Activated CD8-positive, alpha-beta T cell treated with anti-CD3 and anti-CD28 coated beads for 36 hours (primary cell): ENCODE measurements at regions not wholly inside any gene's neighbourhood (a gene's known extent, or its start where the extent isn't known, plus 50 kb on each side); places are given as distances from the start of the nearest gene placed in this dataset.
"Not testable (repeated sequence)": the region's sequence is repeated elsewhere in the genome, so short reads cannot be mapped to it uniquely, and the experiment has no call there.

Experiments
- ATAC-seq: fragments of 200-7000 bp; cut with Tn5 transposase; one replicate; pipeline ENCODE4 v1.10.0; 2021; ENCODE audit warnings: mild to moderate bottlenecking, moderate library complexity
- CTCF ChIA-PET: fragments of 350-600 bp; sonication (Branson Sonifier 250); formaldehyde crosslinking; loops from one replicate; lab custom pipeline; 2021; ENCODE audit warnings: antibody characterized with exemption; lab: Charles Lee
- POLR2A ChIA-PET: fragments of 350-600 bp; sonication (Branson Sonifier 250); formaldehyde crosslinking; loops from one replicate; lab custom pipeline; 2021; ENCODE audit warnings: antibody characterized with exemption; lab: Charles Lee
- DNase-seq: peaks from one replicate; pipeline ENCODE4 v3.0.0-alpha.2; 2020
- H3K27ac Mint-ChIP-seq: one replicate; pipeline ENCODE4 v1.8.0; 2021; ENCODE audit warnings: mild to moderate bottlenecking, mixed read lengths
- H3K27me3 Mint-ChIP-seq: one replicate; pipeline ENCODE4 v1.8.0; 2021; ENCODE audit warnings: mixed read lengths
- H3K36me3 Mint-ChIP-seq: one replicate; pipeline ENCODE4 v1.8.0; 2021; ENCODE audit warnings: low read depth, mixed read lengths
- H3K4me1 Mint-ChIP-seq: one replicate; pipeline ENCODE4 v1.8.0; 2021; ENCODE audit warnings: low read depth, mixed read lengths
- H3K4me3 Mint-ChIP-seq: one replicate; pipeline ENCODE4 v1.8.0; 2021; ENCODE audit warnings: mild to moderate bottlenecking, moderate library complexity, mixed read lengths
- H3K9me3 Mint-ChIP-seq: one replicate; pipeline ENCODE4 v1.8.0; 2021; ENCODE audit warnings: mixed read lengths
- CTCF ChIP-seq: fragments of 200-600 bp; IDR thresholded peaks from one replicate; pipeline ENCODE4 v1.8.0; 2022; ENCODE audit warnings: antibody characterized with exemption, mild to moderate bottlenecking
- intact Hi-C: fragments of 100-400 bp; cut with micrococcal nuclease; formaldehyde crosslinking; loops from one replicate; pipeline ENCODE4 v1.10.0; 2022

DNA sequence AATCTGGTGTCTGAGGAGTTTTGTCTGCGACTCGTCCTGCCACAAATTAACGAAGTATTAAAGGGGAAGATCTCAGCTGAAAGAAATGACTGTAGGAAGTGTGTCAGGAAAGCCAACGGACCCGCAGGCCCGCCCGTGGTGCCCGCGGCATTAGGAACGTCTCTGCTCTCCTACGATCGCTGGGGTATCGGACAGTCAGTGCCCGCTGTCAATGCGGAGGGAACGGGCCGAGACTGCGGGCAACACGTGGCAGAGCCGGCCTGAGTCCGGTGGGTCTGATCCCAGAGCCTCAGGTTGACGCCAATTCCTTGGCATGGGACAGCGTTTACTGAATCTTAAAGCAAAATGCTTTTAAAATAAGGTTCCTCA, 128.7 kb downstream of the KBTBD2 start:
- Mint-ChIP-seq H3K36me3 (no peaks in the 10 kb centered on the region), H3K27me3 (peaks cover 45% of the 10 kb centered on the region), H3K9me3 (no peaks in the 10 kb centered on the region), H3K4me3 (no peak overlapping the region), H3K27ac (no peak overlapping the region), H3K4me1 (peaks cover 13% of the 10 kb centered on the region)
- CTCF ChIA-PET = interaction anchor here (0.8 kb wide), 1 partner anchor 273 kb away, joined by 3 read pairs; the partner anchor contains the start of gene LSM5
- ATAC-seq = no peak
- POLR2A ChIA-PET = no interaction called here
- TF ChIP-seq CTCF = no peak
- no peak for DNase-seq
- intact Hi-C loops = no loop called here

- CTCF ChIA-PET = interaction anchor here (0.8 to 1.1 kb wide), 2 partner anchors 84 to 272 kb away, joined by 3 to 4 read pairs; partner anchors contain the start of gene LSM5
- peak overlapping the region; percentile 3 for H3K4me3 Mint-ChIP-seq
- intact Hi-C loops, H3K36me3 Mint-ChIP-seq, H3K27ac Mint-ChIP-seq, ATAC-seq, DNase-seq, H3K9me3 Mint-ChIP-seq, POLR2A ChIA-PET: not testable (repeated sequence)
- H3K27me3 Mint-ChIP-seq = peaks cover 45% of the 10 kb centered on the region
- peaks cover 13% of the 10 kb centered on the region for H3K4me1 Mint-ChIP-seq
These were observed 129.2 kb downstream of the KBTBD2 start for GRCh38 chr7:32762206-32762924.

DNA sequence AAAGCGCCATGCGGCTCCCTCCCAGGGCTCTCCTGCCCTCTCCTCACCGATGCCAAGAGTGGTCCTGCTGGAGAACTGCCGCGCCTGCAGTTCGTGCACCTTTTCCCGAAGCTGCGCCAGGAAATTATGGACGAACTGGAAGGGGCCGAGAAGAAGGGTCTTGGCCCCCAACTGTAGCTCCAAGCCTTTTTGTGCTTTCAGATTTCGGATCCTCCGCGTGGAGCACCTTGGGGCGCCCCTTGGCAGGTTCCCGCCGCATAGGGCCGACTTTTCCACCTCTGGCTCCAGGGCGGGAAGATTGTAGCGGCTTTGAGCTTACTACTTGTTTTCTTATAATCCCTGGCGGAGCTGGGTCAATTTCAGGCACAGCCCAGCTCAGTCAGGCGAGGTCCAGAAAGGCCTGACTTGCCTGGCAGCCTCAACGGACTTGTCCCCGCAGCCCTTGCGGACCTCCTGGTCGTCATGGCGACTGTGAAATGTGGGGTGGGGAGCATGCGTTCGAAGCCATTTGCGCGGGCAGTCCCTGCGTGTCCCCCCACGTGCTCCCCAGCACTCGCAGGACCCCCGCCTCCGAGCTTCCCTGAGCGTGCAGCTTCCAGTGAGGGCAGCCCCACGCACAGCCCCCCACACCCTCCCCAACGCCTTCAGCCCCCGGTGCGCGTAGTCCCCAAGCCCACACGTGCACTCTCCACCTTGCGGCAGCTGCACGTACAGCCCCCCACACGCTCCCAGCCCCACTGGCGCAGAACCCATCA, 129.9 kb downstream of the KBTBD2 start:
- peaks cover 13% of the 10 kb centered on the region for H3K4me1 Mint-ChIP-seq
- no peak overlapping the region for H3K27ac Mint-ChIP-seq
- intact Hi-C loops = no loop called here
- H3K27me3 Mint-ChIP-seq = peaks cover 45% of the 10 kb centered on the region
- ChIA-PET CTCF (interaction anchor here (0.7 to 1.1 kb wide), 3 partner anchors 85 to 271 kb away, joined by 3 to 4 read pairs (median 3); partner anchors contain the start of gene LSM5), POLR2A (no interaction called here)
- H3K9me3 Mint-ChIP-seq = no peaks in the 10 kb centered on the region
- no peaks in the 10 kb centered on the region for H3K36me3 Mint-ChIP-seq
- no peak for TF ChIP-seq CTCF
- peak; percentile 5 for DNase-seq
- peak overlapping the region; percentile 3 for H3K4me3 Mint-ChIP-seq
- no peak for ATAC-seq

DNA sequence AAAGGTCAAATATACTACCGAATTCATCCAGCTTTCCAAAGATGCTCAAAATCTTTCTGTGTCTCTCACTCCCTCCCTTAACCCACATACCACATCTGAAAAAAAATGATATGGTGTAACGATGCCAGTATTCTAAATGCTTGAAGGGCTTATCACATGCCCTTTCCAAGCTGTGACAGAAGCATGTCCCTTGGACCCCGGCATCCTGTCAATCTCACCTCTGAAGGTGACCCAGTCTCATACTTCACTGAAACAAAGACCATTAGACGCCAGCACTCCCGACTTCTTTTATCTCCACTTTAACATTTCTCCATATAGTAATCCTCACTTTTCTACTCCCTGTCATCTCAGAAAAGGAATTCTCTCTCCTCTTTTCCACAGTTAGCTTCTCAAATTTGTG, 130.8 kb downstream of the KBTBD2 start:
- H3K4me3 Mint-ChIP-seq, H3K27ac Mint-ChIP-seq, POLR2A ChIA-PET, H3K9me3 Mint-ChIP-seq, DNase-seq, intact Hi-C loops, H3K36me3 Mint-ChIP-seq, ATAC-seq: not testable (repeated sequence)
- peaks cover 13% of the 10 kb centered on the region for H3K4me1 Mint-ChIP-seq
- CTCF ChIA-PET = interaction anchor here (1.1 kb wide), 1 partner anchor 86 kb away, joined by 4 read pairs; no protein-coding TSS in a partner anchor
- peaks cover 45% of the 10 kb centered on the region for H3K27me3 Mint-ChIP-seq

- CTCF ChIA-PET = interaction anchor here (1.0 to 2.0 kb wide), 2 partner anchors 349 to 998 kb away, joined by 3 to 6 read pairs; partner anchors contain the start of gene RP9
- POLR2A ChIA-PET, DNase-seq, H3K9me3 Mint-ChIP-seq, H3K27ac Mint-ChIP-seq, H3K4me3 Mint-ChIP-seq, H3K36me3 Mint-ChIP-seq, ATAC-seq, intact Hi-C loops: not testable (repeated sequence)
- H3K4me1 Mint-ChIP-seq = peaks cover 13% of the 10 kb centered on the region
- H3K27me3 Mint-ChIP-seq = peaks cover 44% of the 10 kb centered on the region
These were observed 131.7 kb downstream of the KBTBD2 start for GRCh38 chr7:32759859-32760258.

DNA sequence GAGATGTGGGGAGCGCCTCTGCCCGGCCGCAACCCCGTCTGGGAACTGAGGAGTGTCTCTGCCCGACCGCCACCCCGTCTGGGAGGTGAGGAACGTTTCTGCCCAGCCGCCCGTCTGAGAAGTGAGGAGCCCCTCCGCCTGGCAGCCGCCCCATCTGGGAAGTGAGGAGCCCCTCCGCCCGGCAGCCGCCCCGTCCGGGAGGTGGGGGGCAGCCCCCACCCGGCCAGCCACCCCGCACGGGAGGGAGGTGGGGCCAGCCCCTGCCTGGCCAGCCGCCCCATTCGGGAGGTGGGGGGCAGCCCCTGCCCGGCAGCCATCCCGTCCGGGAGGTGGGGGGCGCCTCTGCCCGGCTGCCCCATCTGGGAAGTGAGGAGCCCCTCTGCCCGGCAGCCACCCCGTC, 137.7 kb downstream of the KBTBD2 start:
- intact Hi-C loops, DNase-seq, H3K27me3 Mint-ChIP-seq, H3K9me3 Mint-ChIP-seq, H3K36me3 Mint-ChIP-seq, CTCF ChIA-PET, H3K4me1 Mint-ChIP-seq, POLR2A ChIA-PET, H3K4me3 Mint-ChIP-seq, ATAC-seq, H3K27ac Mint-ChIP-seq: not testable (repeated sequence)

- not testable (repeated sequence) for H3K27me3 Mint-ChIP-seq
These were observed 143.2 kb downstream of the KBTBD2 start for GRCh38 chr7:32748337-32748736.

DNA sequence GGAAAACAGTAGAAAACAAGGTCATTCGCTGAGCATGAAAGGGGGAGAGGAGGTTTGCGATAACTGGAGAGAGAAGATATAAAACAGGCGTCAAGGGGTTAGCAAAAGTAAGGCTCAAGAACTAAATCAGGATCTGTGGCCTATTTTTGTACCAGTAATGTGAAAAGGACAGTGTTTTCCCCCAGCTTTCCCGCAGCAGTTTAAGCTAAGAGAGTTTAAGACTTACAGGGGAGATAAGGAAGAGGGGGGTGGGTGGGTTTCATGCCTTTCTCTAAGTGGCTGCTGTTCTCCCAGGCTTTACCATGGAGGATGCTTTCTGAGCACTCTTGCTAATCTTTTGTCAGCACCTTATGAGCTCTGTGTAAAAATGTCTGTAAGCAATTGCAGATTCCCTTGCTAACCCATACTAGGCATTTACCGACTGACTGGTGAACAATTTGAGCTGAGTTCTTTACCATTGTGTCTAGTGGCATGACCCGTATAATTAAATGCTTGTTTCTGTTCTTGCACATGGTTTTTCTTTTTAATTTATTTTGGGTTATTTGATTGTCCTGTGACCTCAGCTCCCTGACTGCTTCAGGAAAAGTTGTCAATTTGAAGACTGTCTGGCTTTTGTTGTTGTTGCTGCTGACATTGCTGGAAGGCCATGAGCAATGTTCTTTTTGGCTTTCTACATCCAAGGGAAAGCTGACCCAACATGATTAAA, 144.0 kb downstream of the KBTBD2 start:
- H3K36me3 Mint-ChIP-seq, H3K27ac Mint-ChIP-seq, H3K4me3 Mint-ChIP-seq, H3K9me3 Mint-ChIP-seq, H3K27me3 Mint-ChIP-seq, DNase-seq, POLR2A ChIA-PET, intact Hi-C loops, H3K4me1 Mint-ChIP-seq, CTCF ChIA-PET, ATAC-seq: not testable (repeated sequence)

More at GRCh38 chr7:32748337-32748736, 143.2 kb downstream of the KBTBD2 start:
- POLR2A ChIA-PET, H3K4me3 Mint-ChIP-seq, CTCF ChIA-PET, H3K27ac Mint-ChIP-seq, H3K9me3 Mint-ChIP-seq, H3K4me1 Mint-ChIP-seq, intact Hi-C loops, DNase-seq, ATAC-seq, H3K36me3 Mint-ChIP-seq: not testable (repeated sequence)

DNA sequence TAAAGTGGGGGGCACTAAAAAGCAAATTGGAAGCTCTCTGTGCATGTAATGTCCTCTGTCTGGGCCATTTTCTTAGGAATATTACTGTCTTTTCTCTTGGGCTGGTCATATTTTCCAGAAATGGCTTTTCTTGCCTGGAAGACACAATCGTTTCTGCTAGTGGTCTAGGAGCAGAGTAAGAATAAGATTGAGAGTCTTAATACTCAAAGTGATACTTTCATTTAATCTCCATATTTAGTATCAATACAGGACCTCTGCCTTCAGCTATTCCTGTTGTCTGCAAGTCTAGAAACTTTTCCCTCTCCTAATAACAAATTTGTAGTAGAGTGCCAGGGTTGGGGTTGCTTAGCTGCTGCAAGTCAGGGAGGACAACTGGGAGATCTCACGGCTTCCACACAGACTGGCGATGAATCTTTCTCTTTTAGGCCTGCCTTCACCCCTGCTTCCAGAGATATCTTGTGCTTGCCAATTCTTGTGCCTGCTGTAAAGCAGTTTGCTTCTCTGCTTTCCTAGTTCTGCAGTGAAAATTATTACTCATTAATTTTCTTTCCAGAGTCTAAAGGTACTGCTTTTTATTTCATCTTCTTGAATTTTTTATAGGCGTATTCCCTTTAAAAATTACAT, 149.6 kb downstream of the KBTBD2 start:
- ATAC-seq, H3K27me3 Mint-ChIP-seq, H3K4me1 Mint-ChIP-seq, H3K36me3 Mint-ChIP-seq, POLR2A ChIA-PET, H3K27ac Mint-ChIP-seq, intact Hi-C loops, H3K9me3 Mint-ChIP-seq, H3K4me3 Mint-ChIP-seq, CTCF ChIA-PET, DNase-seq: not testable (repeated sequence)
